DND-41 (cell line): ENCODE measurements at regions not wholly inside any gene's neighbourhood (a gene's known extent, or its start where the extent isn't known, plus 50 kb on each side); places are given as distances from the start of the nearest gene placed in this dataset.

Experiments used
- ATAC-seq: fragments of 200-7000 bp; cut with Tn5 transposase; 3 replicates; pipeline ENCODE4 v1.9.1; 2021; ENCODE audit warnings: low read depth; ENCODE audit not compliant: insufficient read depth
- DNase-seq: peaks from one replicate; pipeline ENCODE4 v3.0.0-alpha.2; 2020
- H2AFZ ChIP-seq: 2 replicates; pipeline ENCODE4 v1.6.0; 2012; ENCODE audit warnings: low read depth, low read length
- H3K27ac ChIP-seq: 2 replicates; pipeline ENCODE4 v1.5.1; 2012; ENCODE audit warnings: low read length, inconsistent platforms
- H3K27me3 ChIP-seq: fragments of 200-600 bp; sonication (generic); 2 replicates; pipeline ENCODE4 v1.6.0; 2012; ENCODE audit warnings: low read length, mild to moderate bottlenecking, inconsistent platforms; ENCODE audit not compliant: insufficient read depth, poor library complexity
- H3K36me3 ChIP-seq: 2 replicates; pipeline ENCODE4 v1.5.1; 2012; ENCODE audit warnings: low read length, inconsistent platforms; ENCODE audit not compliant: insufficient read depth
- H3K4me1 ChIP-seq: 2 replicates; pipeline ENCODE4 v1.5.1; 2012; ENCODE audit warnings: mild to moderate bottlenecking, low read length; ENCODE audit not compliant: insufficient read depth
- H3K4me2 ChIP-seq: 2 replicates; pipeline ENCODE4 v1.6.0; 2012; ENCODE audit warnings: mild to moderate bottlenecking, moderate library complexity, low read length, inconsistent platforms; ENCODE audit not compliant: insufficient read depth
- H3K4me3 ChIP-seq, 2 experiments: fragments of 200-600 bp in 1 of 2; shearing (Covaris generic) in 1 of 2; 2 replicates each; pipeline ENCODE4 v1.5.1; 2012 to 2016; ENCODE audit warnings: inconsistent platforms in 2 of 2, low read length in 2 of 2, mild to moderate bottlenecking in 2 of 2, low read depth in 1 of 2, moderate library complexity in 1 of 2
- H3K79me2 ChIP-seq: 2 replicates; pipeline ENCODE4 v1.6.0; 2012; ENCODE audit warnings: low read length, inconsistent platforms; ENCODE audit not compliant: insufficient read depth
- H3K9ac ChIP-seq: 2 replicates; pipeline ENCODE4 v1.6.0; 2012; ENCODE audit warnings: low read depth, mild to moderate bottlenecking, inconsistent platforms, low read length, moderate library complexity
- H3K9me3 ChIP-seq: 2 replicates; pipeline ENCODE4 v1.5.1; 2012; ENCODE audit warnings: low read length, moderate library complexity, mild to moderate bottlenecking, inconsistent platforms; ENCODE audit not compliant: insufficient read depth, severe bottlenecking
- H4K20me1 ChIP-seq: 2 replicates; pipeline ENCODE4 v1.6.0; 2012; ENCODE audit warnings: low read length; ENCODE audit not compliant: insufficient read depth
- CTCF ChIP-seq: IDR thresholded peaks from 2 replicates; pipeline ENCODE4 v1.5.1; 2012; ENCODE audit warnings: borderline replicate concordance, low read length, moderate library complexity, mild to moderate bottlenecking; ENCODE audit not compliant: poor library complexity, severe bottlenecking; ENCODE audit errors: extremely low read depth
- EZH2 ChIP-seq: IDR thresholded peaks from 3 replicates; pipeline ENCODE4 v1.6.1; 2012; ENCODE audit warnings: borderline replicate concordance, low read depth, mild to moderate bottlenecking, moderate library complexity, low read length, inconsistent platforms; ENCODE audit not compliant: severe bottlenecking

- Histone ChIP-seq H3K79me2 (no peaks in the 10 kb centered on the region), H3K9ac (no peak overlapping the region), H3K27me3 (no peaks in the 10 kb centered on the region), H3K9me3 (peaks cover 9% of the 10 kb centered on the region), H2AFZ (no peak overlapping the region), H4K20me1 (no peaks in the 10 kb centered on the region), H3K4me1 (no peaks in the 10 kb centered on the region), H3K4me2 (no peak overlapping the region), H3K4me3 (no peak overlapping the region), H3K36me3 (no peaks in the 10 kb centered on the region), H3K27ac (no peak overlapping the region)
- no peak for DNase-seq
- TF ChIP-seq CTCF, result no peak
- TF ChIP-seq EZH2, result no peak
- no peak for ATAC-seq
Observed at GRCh38 chr12:30268041-30268440, 427.6 kb downstream of the IPO8 start.

- H3K27ac ChIP-seq, result no peak overlapping the region
- no peaks in the 10 kb centered on the region for H4K20me1 ChIP-seq
- ATAC-seq (no peak), DNase-seq (no peak)
- no peaks in the 10 kb centered on the region for H3K27me3 ChIP-seq
- no peak overlapping the region for H3K4me2 ChIP-seq
- no peak overlapping the region for H3K4me3 ChIP-seq
- H3K79me2 ChIP-seq, result no peaks in the 10 kb centered on the region
- H3K4me1 ChIP-seq, result no peaks in the 10 kb centered on the region
- H3K36me3 ChIP-seq, result no peaks in the 10 kb centered on the region
- no peak overlapping the region for H3K9ac ChIP-seq
- TF ChIP-seq EZH2 (no peak), CTCF (no peak)
- no peaks in the 10 kb centered on the region for H3K9me3 ChIP-seq
- no peak overlapping the region for H2AFZ ChIP-seq
Observed at GRCh38 chr12:30263434-30263833, 432.2 kb downstream of the IPO8 start.

- Histone ChIP-seq H3K4me3 (no peak overlapping the region), H3K9me3 (no peaks in the 10 kb centered on the region), H3K79me2 (no peaks in the 10 kb centered on the region), H3K27me3 (no peaks in the 10 kb centered on the region), H2AFZ (no peak overlapping the region), H3K27ac (no peak overlapping the region), H3K36me3 (no peaks in the 10 kb centered on the region), H3K9ac (no peak overlapping the region), H3K4me1 (no peaks in the 10 kb centered on the region), H3K4me2 (no peak overlapping the region), H4K20me1 (no peaks in the 10 kb centered on the region)
- no peak for TF ChIP-seq CTCF
- no peak for TF ChIP-seq EZH2
- DNase-seq (no peak), ATAC-seq (no peak)
Observed at GRCh38 chr12:30257618-30258017, 438.1 kb downstream of the IPO8 start.

- Histone ChIP-seq H3K4me2 (no peak overlapping the region), H3K4me1 (no peaks in the 10 kb centered on the region), H3K9ac (no peak overlapping the region), H3K9me3 (no peaks in the 10 kb centered on the region), H4K20me1 (no peaks in the 10 kb centered on the region), H3K27ac (no peak overlapping the region), H3K79me2 (no peaks in the 10 kb centered on the region), H3K27me3 (no peaks in the 10 kb centered on the region), H3K36me3 (no peaks in the 10 kb centered on the region), H3K4me3 (no peak overlapping the region), H2AFZ (no peak overlapping the region)
- TF ChIP-seq CTCF (no peak), EZH2 (no peak)
- no peak for DNase-seq
- ATAC-seq, result no peak
Observed at GRCh38 chr12:30251546-30251945, 444.1 kb downstream of the IPO8 start.
